Rectal smooth muscle tissue (tissue), 1 donor: ENCODE measurements at regions not wholly inside any gene's neighbourhood (a gene's known extent, or its start where the extent isn't known, plus 50 kb on each side); places are given as distances from the start of the nearest gene placed in this dataset.
"Not testable (repeated sequence)": the region's sequence is repeated elsewhere in the genome, so short reads cannot be mapped to it uniquely, and the experiment has no call there.

ENCODE experiments used
- H3K27ac ChIP-seq: one replicate; pipeline ENCODE4 v1.7.0; 2013; ENCODE audit warnings: low read depth, low read length, inconsistent platforms
- H3K27me3 ChIP-seq: one replicate; pipeline ENCODE4 v1.7.0; 2013; ENCODE audit warnings: low read length; ENCODE audit not compliant: control insufficient read depth, insufficient read depth
- H3K36me3 ChIP-seq: one replicate; pipeline ENCODE4 v1.7.0; 2013; ENCODE audit warnings: low read length; ENCODE audit not compliant: control insufficient read depth, insufficient read depth
- H3K4me1 ChIP-seq: one replicate; pipeline ENCODE4 v1.7.0; 2013; ENCODE audit warnings: low read length; ENCODE audit not compliant: control insufficient read depth, insufficient read depth
- H3K4me3 ChIP-seq: one replicate; pipeline ENCODE4 v1.7.0; 2013; ENCODE audit warnings: low read length
- H3K9ac ChIP-seq: one replicate; pipeline ENCODE4 v1.7.0; 2013; ENCODE audit warnings: low read length

GRCh38 chr20:11162026-11162775 lies 488.4 kb upstream of the JAG1 start:
- Histone ChIP-seq H3K27me3 (no peaks in the 10 kb centered on the region), H3K4me3 (no peak overlapping the region), H3K9ac (no peak overlapping the region), H3K4me1 (peaks cover 5% of the 10 kb centered on the region), H3K36me3 (no peaks in the 10 kb centered on the region), H3K27ac (no peak overlapping the region)

GRCh38 chr20:11165789-11166188 lies 492.0 kb upstream of the JAG1 start:
- Histone ChIP-seq H3K9ac (no peak overlapping the region), H3K27ac (no peak overlapping the region), H3K4me1 (no peaks in the 10 kb centered on the region), H3K36me3 (no peaks in the 10 kb centered on the region), H3K27me3 (no peaks in the 10 kb centered on the region), H3K4me3 (no peak overlapping the region)

- Histone ChIP-seq H3K4me3 (no peak overlapping the region), H3K27me3 (no peaks in the 10 kb centered on the region), H3K9ac (no peak overlapping the region), H3K4me1 (no peaks in the 10 kb centered on the region), H3K36me3 (no peaks in the 10 kb centered on the region), H3K27ac (no peak overlapping the region)
Observed at GRCh38 chr20:11166712-11167111, 492.9 kb upstream of the JAG1 start.

GRCh38 chr20:11168026-11168425 lies 494.2 kb upstream of the JAG1 start:
- H3K27ac ChIP-seq = no peak overlapping the region
- H3K9ac ChIP-seq = no peak overlapping the region
- no peaks in the 10 kb centered on the region for H3K27me3 ChIP-seq
- H3K4me1 ChIP-seq = no peaks in the 10 kb centered on the region
- H3K36me3 ChIP-seq = no peaks in the 10 kb centered on the region
- no peak overlapping the region for H3K4me3 ChIP-seq

GRCh38 chr20:11170025-11170424 lies 496.2 kb upstream of the JAG1 start:
- Histone ChIP-seq H3K36me3 (no peaks in the 10 kb centered on the region), H3K4me3 (no peak overlapping the region), H3K27me3 (no peaks in the 10 kb centered on the region), H3K9ac (no peak overlapping the region), H3K27ac (no peak overlapping the region), H3K4me1 (no peaks in the 10 kb centered on the region)

- no peak overlapping the region for H3K27ac ChIP-seq
Observed at GRCh38 chr20:11170565-11170964, 496.8 kb upstream of the JAG1 start.

GRCh38 chr20:11172881-11173280 lies 499.1 kb upstream of the JAG1 start:
- no peaks in the 10 kb centered on the region for H3K4me1 ChIP-seq
- H3K27ac ChIP-seq = no peak overlapping the region
- no peak overlapping the region for H3K4me3 ChIP-seq
- H3K9ac ChIP-seq = no peak overlapping the region
- H3K27me3 ChIP-seq = no peaks in the 10 kb centered on the region
- H3K36me3 ChIP-seq = no peaks in the 10 kb centered on the region

More at GRCh38 chr20:11170565-11170964, 496.8 kb upstream of the JAG1 start:
- H3K27me3 ChIP-seq = no peaks in the 10 kb centered on the region
- H3K4me1 ChIP-seq = no peaks in the 10 kb centered on the region
- no peak overlapping the region for H3K9ac ChIP-seq
- no peak overlapping the region for H3K4me3 ChIP-seq
- no peaks in the 10 kb centered on the region for H3K36me3 ChIP-seq

GRCh38 chr20:11173916-11174315 lies 500.1 kb upstream of the JAG1 start:
- H3K4me3 ChIP-seq = no peak overlapping the region
- H3K36me3 ChIP-seq = no peaks in the 10 kb centered on the region

GRCh38 chr20:11174861-11175260 lies 501.1 kb upstream of the JAG1 start:
- Histone ChIP-seq H3K36me3 (no peaks in the 10 kb centered on the region), H3K4me3 (no peak overlapping the region), H3K9ac (no peak overlapping the region), H3K27me3 (no peaks in the 10 kb centered on the region), H3K27ac (no peak overlapping the region), H3K4me1 (no peaks in the 10 kb centered on the region)

More at GRCh38 chr20:11173916-11174315, 500.1 kb upstream of the JAG1 start:
- Histone ChIP-seq H3K4me1 (no peaks in the 10 kb centered on the region), H3K27me3 (no peaks in the 10 kb centered on the region), H3K27ac (no peak overlapping the region), H3K9ac (no peak overlapping the region)

- Histone ChIP-seq H3K4me1 (no peaks in the 10 kb centered on the region), H3K27ac (no peak overlapping the region)
Observed at GRCh38 chr20:11176431-11176830, 502.6 kb upstream of the JAG1 start.

GRCh38 chr20:11178946-11179654 lies 505.3 kb upstream of the JAG1 start:
- Histone ChIP-seq H3K4me3 (no peak overlapping the region), H3K9ac (no peak overlapping the region), H3K4me1 (no peaks in the 10 kb centered on the region), H3K27ac (no peak overlapping the region), H3K36me3 (no peaks in the 10 kb centered on the region), H3K27me3 (no peaks in the 10 kb centered on the region)

More at GRCh38 chr20:11176431-11176830, 502.6 kb upstream of the JAG1 start:
- H3K4me3 ChIP-seq = no peak overlapping the region
- no peaks in the 10 kb centered on the region for H3K36me3 ChIP-seq
- no peak overlapping the region for H3K9ac ChIP-seq
- H3K27me3 ChIP-seq = no peaks in the 10 kb centered on the region

GRCh38 chr20:11180186-11180585 lies 506.4 kb upstream of the JAG1 start:
- Histone ChIP-seq H3K9ac (no peak overlapping the region), H3K4me3 (no peak overlapping the region), H3K27ac (no peak overlapping the region), H3K27me3 (no peaks in the 10 kb centered on the region), H3K36me3 (no peaks in the 10 kb centered on the region), H3K4me1 (no peaks in the 10 kb centered on the region)

GRCh38 chr20:11181129-11181528 lies 507.3 kb upstream of the JAG1 start:
- not testable (repeated sequence) for H3K36me3 ChIP-seq, H3K4me3 ChIP-seq, H3K9ac ChIP-seq, H3K27ac ChIP-seq, H3K27me3 ChIP-seq, H3K4me1 ChIP-seq
